SK-N-SH (cell line): ENCODE measurements at regions not wholly inside any gene's neighbourhood (a gene's known extent, or its start where the extent isn't known, plus 50 kb on each side); places are given as distances from the start of the nearest gene placed in this dataset.

ENCODE experiments used
- CTCF ChIA-PET: fragments of 300-600, 350-600 bp; formaldehyde crosslinking; extraction: SDS; loops from one replicate; lab custom pipeline; 2021; lab: Yijun Ruan, JAX
- POLR2A ChIA-PET: fragments of 350-600 bp; sonication (Branson Sonifier 250); formaldehyde crosslinking; extraction: SDS; loops from one replicate; lab custom pipeline; 2020; ENCODE audit warnings: antibody characterized with exemption, inconsistent platforms; lab: Yijun Ruan, JAX
- DNase-seq: peaks from one replicate; pipeline ENCODE4 v3.0.0; 2012
- H2AFZ ChIP-seq: fragments of 200-600 bp; sonication (generic); 2 replicates; pipeline ENCODE4 v1.8.1; 2016; ENCODE audit warnings: antibody characterized with exemption, mild to moderate bottlenecking, low read depth
- H3F3A ChIP-seq: fragments of 200-600 bp; sonication (generic); replicated peaks from 2 replicates; pipeline ENCODE3; 2016; ENCODE audit warnings: antibody characterized with exemption, mild to moderate bottlenecking; ENCODE audit not compliant: insufficient read depth
- H3K27ac ChIP-seq, 2 experiments: fragments of 200-500 bp in 1 of 2; fragments of 200-600 bp in 1 of 2; sonication (Bioruptor generic) in 1 of 2; sonication (generic), shearing (Covaris generic) in 1 of 2; 2 replicates each; pipeline versions ENCODE4 v1.5.1 to v1.6.1; 2014 to 2016; ENCODE audit warnings: low read depth in 2 of 2, inconsistent platforms in 1 of 2, low read length in 1 of 2, mild to moderate bottlenecking in 1 of 2, mixed read lengths in 1 of 2
- H3K27me3 ChIP-seq: fragments of 200-600 bp; sonication (generic), shearing (Covaris generic); 2 replicates; pipeline ENCODE4 v1.6.1; 2016; ENCODE audit warnings: mixed run types; ENCODE audit not compliant: insufficient read depth
- H3K36me3 ChIP-seq, 2 experiments: fragments of 200-500 bp in 1 of 2; fragments of 200-600 bp in 1 of 2; sonication (Bioruptor generic) in 1 of 2; sonication (generic) in 1 of 2; replicated peaks in 1 of 2; 2 replicates each; pipeline versions ENCODE3 to v1.5.1; 2014 to 2016; ENCODE audit warnings: low read length in 1 of 2, mild to moderate bottlenecking in 1 of 2; ENCODE audit not compliant: insufficient read depth in 2 of 2, control insufficient read depth in 1 of 2
- H3K4me1 ChIP-seq, 2 experiments: fragments of 200-500 bp in 1 of 2; fragments of 200-600 bp in 1 of 2; sonication (Bioruptor generic) in 1 of 2; sonication (generic), shearing (Covaris generic) in 1 of 2; 2 replicates each; pipeline versions ENCODE4 v1.5.1 to v1.6.1; 2014 to 2016; ENCODE audit warnings: low read depth in 1 of 2, low read length in 1 of 2, mixed run types in 1 of 2; ENCODE audit not compliant: insufficient read depth in 2 of 2, control insufficient read depth in 1 of 2
- H3K4me2 ChIP-seq: fragments of 200-600 bp; sonication (generic), shearing (Covaris generic); 2 replicates; pipeline ENCODE4 v1.6.1; 2017; ENCODE audit warnings: mixed run types
- H3K4me3 ChIP-seq, 2 experiments: fragments of 200-500 bp in 1 of 2; fragments of 200-600 bp in 1 of 2; sonication (Bioruptor generic) in 1 of 2; sonication (generic), shearing (Covaris generic) in 1 of 2; 2 replicates each; pipeline versions ENCODE4 v1.5.1 to v1.8.1; 2014 to 2016; ENCODE audit warnings: low read depth in 2 of 2, inconsistent platforms in 1 of 2, low read length in 1 of 2, mild to moderate bottlenecking in 1 of 2, mixed read lengths in 1 of 2, moderate library complexity in 1 of 2
- H3K79me2 ChIP-seq: fragments of 200-600 bp; sonication (generic); 2 replicates; pipeline ENCODE4 v1.8.1; 2017; ENCODE audit warnings: mild to moderate bottlenecking; ENCODE audit not compliant: insufficient read depth
- H3K9ac ChIP-seq: fragments of 200-600 bp; sonication (generic); 2 replicates; pipeline ENCODE4 v1.6.1; 2017; ENCODE audit warnings: mixed run types
- H3K9me2 ChIP-seq: fragments of 200-600 bp; sonication (generic); 2 replicates; pipeline ENCODE4 v1.6.1; 2017; ENCODE audit warnings: mixed run types
- H3K9me3 ChIP-seq: fragments of 200-600 bp; sonication (generic); 2 replicates; pipeline ENCODE4 v1.6.1; 2017; ENCODE audit warnings: mixed run types, mild to moderate bottlenecking, moderate library complexity
- H4K20me1 ChIP-seq: fragments of 200-600 bp; sonication (generic); 2 replicates; pipeline ENCODE4 v1.6.1; 2017; ENCODE audit warnings: mild to moderate bottlenecking, mixed run types; ENCODE audit not compliant: insufficient read depth
- CHD2 ChIP-seq: fragments of 150-350 bp; IDR thresholded peaks from 2 replicates; pipeline ENCODE4 v1.6.1; 2018; ENCODE audit warnings: low read length; ENCODE audit not compliant: partially characterized antibody
- ELF1 ChIP-seq: IDR thresholded peaks from 2 replicates; pipeline ENCODE4 v1.4.0; 2012
- EZH2phosphoT487 ChIP-seq: fragments of 200-600 bp; sonication (generic); IDR thresholded peaks from 2 replicates; pipeline ENCODE4 v1.6.1; 2017; ENCODE audit warnings: low read depth, mixed run types, mild to moderate bottlenecking, antibody characterized with exemption, moderate library complexity, borderline replicate concordance
- FOSL2 ChIP-seq: IDR thresholded peaks from 2 replicates; pipeline ENCODE4 v1.4.0; 2012; ENCODE audit warnings: low read depth, mild to moderate bottlenecking, moderate library complexity, borderline replicate concordance
- FOXJ3 ChIP-seq: sonication (generic); formaldehyde crosslinking; IDR thresholded peaks from 2 replicates; pipeline ENCODE4 v1.5.1; 2020; ENCODE audit warnings: mild to moderate bottlenecking, missing genetic modification reagents
- FOXM1 ChIP-seq: IDR thresholded peaks from 2 replicates; pipeline ENCODE4 v1.4.0; 2012; ENCODE audit warnings: low read depth, mild to moderate bottlenecking
- GATA2 ChIP-seq: sonication (generic); formaldehyde crosslinking; IDR thresholded peaks from 2 replicates; pipeline ENCODE4 v1.5.0; 2020; ENCODE audit warnings: mild to moderate bottlenecking, missing genetic modification reagents
- JUND ChIP-seq: IDR thresholded peaks from 2 replicates; pipeline ENCODE4 v1.4.0; 2012
- POLR2AphosphoS5 ChIP-seq: IDR thresholded peaks from 2 replicates; pipeline ENCODE4 v1.6.1; 2012; ENCODE audit warnings: low read depth, low read length
- RCOR1 ChIP-seq: fragments of 150-350 bp; IDR thresholded peaks from 2 replicates; pipeline ENCODE4 v1.6.1; 2017; ENCODE audit warnings: antibody characterized with exemption, low read length
- SIN3A ChIP-seq: IDR thresholded peaks from 2 replicates; pipeline ENCODE4 v1.6.1; 2012; ENCODE audit warnings: low read depth, mild to moderate bottlenecking, low read length, moderate library complexity, borderline replicate concordance
- TAF1 ChIP-seq: IDR thresholded peaks from 2 replicates; pipeline ENCODE4 v1.6.1; 2012; ENCODE audit warnings: low read depth, mild to moderate bottlenecking, low read length, moderate library complexity, borderline replicate concordance
- TCF12 ChIP-seq: IDR thresholded peaks from 2 replicates; pipeline ENCODE4 v1.4.0; 2012
- TEAD4 ChIP-seq: IDR thresholded peaks from 2 replicates; pipeline ENCODE4 v1.4.0; 2012; ENCODE audit warnings: mild to moderate bottlenecking, borderline replicate concordance; ENCODE audit not compliant: insufficient read depth
- WGBS: methylation state at CpG from one replicate; pipeline ENCODE4 v1.1.6; 2017; ENCODE audit warnings: low lambda C conversion rate; 5-methylcytosine and 5-hydroxymethylcytosine counted together
- TF ChIP-seq, protein P1 (sequence below): IDR thresholded peaks from 2 replicates; pipeline ENCODE4 v1.4.0; 2012; ENCODE audit warnings: low read depth, borderline replicate concordance
- TF ChIP-seq, protein P2 (sequence below): fragments of 150-350 bp; IDR thresholded peaks from 2 replicates; pipeline ENCODE4 v1.6.1; 2016; ENCODE audit warnings: mild to moderate bottlenecking, low read depth, low read length
- TF ChIP-seq, protein P3 (sequence below): IDR thresholded peaks from 2 replicates; pipeline ENCODE4 v1.4.0; 2012; ENCODE audit warnings: low read depth

DNA sequence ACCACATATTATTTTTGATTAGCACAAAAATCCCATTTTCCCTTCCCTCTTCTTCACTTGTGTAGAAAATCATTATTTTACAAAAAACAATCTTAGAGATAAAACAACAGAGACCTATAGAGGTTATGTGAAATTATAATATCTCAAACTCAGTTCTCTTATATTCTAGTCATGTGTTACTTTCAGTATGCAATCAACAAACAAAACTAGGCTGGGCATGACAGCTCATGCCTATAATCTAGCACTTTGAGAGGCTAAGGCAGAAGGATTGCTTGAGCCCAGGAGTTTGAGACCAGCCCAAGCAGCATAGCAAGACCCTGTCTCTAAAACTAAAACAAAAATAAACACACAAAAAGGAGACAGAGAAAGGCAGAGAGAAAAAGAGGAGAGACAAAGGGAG lies 211.4 kb upstream of the SGK1 start:
- Histone ChIP-seq H3K9me3 (no peaks in the 10 kb centered on the region), H3K4me1 (no peaks in the 10 kb centered on the region), H3K27me3 (no peaks in the 10 kb centered on the region), H3F3A (no peaks in the 10 kb centered on the region), H3K36me3 (no peaks in the 10 kb centered on the region), H2AFZ (no peak overlapping the region), H3K4me3 (no peak overlapping the region), H3K27ac (no peak overlapping the region), H3K9ac (no peak overlapping the region), H3K9me2 (no peaks in the 10 kb centered on the region), H3K4me2 (no peak overlapping the region), H4K20me1 (no peaks in the 10 kb centered on the region), H3K79me2 (no peaks in the 10 kb centered on the region)
- TF ChIP-seq CHD2, result no peak
- TF ChIP-seq, protein P1, sequence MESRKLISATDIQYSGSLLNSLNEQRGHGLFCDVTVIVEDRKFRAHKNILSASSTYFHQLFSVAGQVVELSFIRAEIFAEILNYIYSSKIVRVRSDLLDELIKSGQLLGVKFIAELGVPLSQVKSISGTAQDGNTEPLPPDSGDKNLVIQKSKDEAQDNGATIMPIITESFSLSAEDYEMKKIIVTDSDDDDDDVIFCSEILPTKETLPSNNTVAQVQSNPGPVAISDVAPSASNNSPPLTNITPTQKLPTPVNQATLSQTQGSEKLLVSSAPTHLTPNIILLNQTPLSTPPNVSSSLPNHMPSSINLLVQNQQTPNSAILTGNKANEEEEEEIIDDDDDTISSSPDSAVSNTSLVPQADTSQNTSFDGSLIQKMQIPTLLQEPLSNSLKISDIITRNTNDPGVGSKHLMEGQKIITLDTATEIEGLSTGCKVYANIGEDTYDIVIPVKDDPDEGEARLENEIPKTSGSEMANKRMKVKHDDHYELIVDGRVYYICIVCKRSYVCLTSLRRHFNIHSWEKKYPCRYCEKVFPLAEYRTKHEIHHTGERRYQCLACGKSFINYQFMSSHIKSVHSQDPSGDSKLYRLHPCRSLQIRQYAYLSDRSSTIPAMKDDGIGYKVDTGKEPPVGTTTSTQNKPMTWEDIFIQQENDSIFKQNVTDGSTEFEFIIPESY, result no peak
- TF ChIP-seq FOSL2, result no peak
- no peak for TF ChIP-seq TAF1
- TF ChIP-seq, protein P2, sequence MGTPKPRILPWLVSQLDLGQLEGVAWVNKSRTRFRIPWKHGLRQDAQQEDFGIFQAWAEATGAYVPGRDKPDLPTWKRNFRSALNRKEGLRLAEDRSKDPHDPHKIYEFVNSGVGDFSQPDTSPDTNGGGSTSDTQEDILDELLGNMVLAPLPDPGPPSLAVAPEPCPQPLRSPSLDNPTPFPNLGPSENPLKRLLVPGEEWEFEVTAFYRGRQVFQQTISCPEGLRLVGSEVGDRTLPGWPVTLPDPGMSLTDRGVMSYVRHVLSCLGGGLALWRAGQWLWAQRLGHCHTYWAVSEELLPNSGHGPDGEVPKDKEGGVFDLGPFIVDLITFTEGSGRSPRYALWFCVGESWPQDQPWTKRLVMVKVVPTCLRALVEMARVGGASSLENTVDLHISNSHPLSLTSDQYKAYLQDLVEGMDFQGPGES, result no peak
- TF ChIP-seq FOXJ3 (CRISPR knock-in tag), result no peak
- TF ChIP-seq ELF1, result no peak
- CTCF ChIA-PET, result no interaction called here
- POLR2A ChIA-PET, result no interaction called here
- no peak for DNase-seq

DNA sequence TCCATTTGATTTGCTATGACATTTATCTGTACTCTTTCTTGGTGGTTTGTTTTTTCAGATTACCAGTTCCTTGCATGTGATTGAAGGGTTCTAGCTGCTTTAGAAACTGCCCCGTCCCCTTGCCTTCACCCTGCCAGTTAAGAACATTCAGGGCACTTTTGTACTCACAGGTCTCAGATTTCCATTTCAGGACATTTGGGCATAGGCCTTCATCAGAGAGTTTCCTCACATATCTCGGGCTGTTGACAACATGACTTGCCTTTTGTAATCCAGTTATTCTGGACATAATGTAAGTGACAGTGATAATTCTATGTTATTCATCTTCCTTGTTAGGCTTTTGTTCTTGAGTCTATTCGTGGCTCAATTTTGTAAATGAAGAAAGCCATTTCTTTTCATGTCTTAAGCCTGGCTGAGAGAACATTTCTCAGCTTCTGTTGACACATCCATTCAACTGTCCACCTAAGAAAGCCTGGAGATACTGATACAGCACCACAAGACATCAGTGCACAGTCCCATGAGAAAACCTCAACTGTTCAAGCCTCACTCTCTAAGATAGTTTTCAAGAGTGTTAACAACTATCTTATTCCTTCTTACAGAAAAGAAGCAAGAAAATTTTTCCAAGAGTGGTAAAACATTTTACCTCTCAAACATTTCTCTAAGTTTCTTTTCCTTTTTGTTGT lies 209.3 kb upstream of the SGK1 start:
- H3K4me3 ChIP-seq, result no peak overlapping the region
- DNase-seq, result no peak
- 95% methylated on average over 3 of the region's 3 CpGs for WGBS
- H3K36me3 ChIP-seq, result no peaks in the 10 kb centered on the region
- ChIA-PET CTCF (no interaction called here), POLR2A (no interaction called here)
- H3K4me1 ChIP-seq, result no peaks in the 10 kb centered on the region
- no peaks in the 10 kb centered on the region for H4K20me1 ChIP-seq
- H3K9me2 ChIP-seq, result no peaks in the 10 kb centered on the region
- no peaks in the 10 kb centered on the region for H3K79me2 ChIP-seq
- H3K27ac ChIP-seq, result no peak overlapping the region
- no peak overlapping the region for H3K9ac ChIP-seq
- no peak overlapping the region for H3K4me2 ChIP-seq
- H3F3A ChIP-seq, result peaks cover 3% of the 10 kb centered on the region
- no peaks in the 10 kb centered on the region for H3K9me3 ChIP-seq
- H2AFZ ChIP-seq, result no peak overlapping the region
- H3K27me3 ChIP-seq, result no peaks in the 10 kb centered on the region
- TF ChIP-seq FOXM1 (no peak), EZH2phosphoT487 (no peak), JUND (no peak), TEAD4 (no peak), RCOR1 (no peak), TCF12 (no peak), SIN3A (no peak), GATA2 (CRISPR knock-in tag) (no peak), POLR2AphosphoS5 (no peak)
- TF ChIP-seq, protein P1, result no peak
- TF ChIP-seq, protein P3, sequence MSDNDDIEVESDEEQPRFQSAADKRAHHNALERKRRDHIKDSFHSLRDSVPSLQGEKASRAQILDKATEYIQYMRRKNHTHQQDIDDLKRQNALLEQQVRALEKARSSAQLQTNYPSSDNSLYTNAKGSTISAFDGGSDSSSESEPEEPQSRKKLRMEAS, result no peak
- TF ChIP-seq, protein P2, result no peak
